Stimulated activated CD8-positive, alpha-beta memory T cell treated with anti-CD3 and anti-CD28 coated beads, Interleukin-2, amount 100 ng/mL, for 1 hour (primary cell): ENCODE measurements at regions not wholly inside any gene's neighbourhood (a gene's known extent, or its start where the extent isn't known, plus 50 kb on each side); places are given as distances from the start of the nearest gene placed in this dataset.

Source experiments
- DNase-seq, 2 donors: peaks; one replicate each; pipeline ENCODE4 v3.0.0-alpha.2; 2020; ENCODE audit warnings: low read depth in 2 of 2

DNA sequence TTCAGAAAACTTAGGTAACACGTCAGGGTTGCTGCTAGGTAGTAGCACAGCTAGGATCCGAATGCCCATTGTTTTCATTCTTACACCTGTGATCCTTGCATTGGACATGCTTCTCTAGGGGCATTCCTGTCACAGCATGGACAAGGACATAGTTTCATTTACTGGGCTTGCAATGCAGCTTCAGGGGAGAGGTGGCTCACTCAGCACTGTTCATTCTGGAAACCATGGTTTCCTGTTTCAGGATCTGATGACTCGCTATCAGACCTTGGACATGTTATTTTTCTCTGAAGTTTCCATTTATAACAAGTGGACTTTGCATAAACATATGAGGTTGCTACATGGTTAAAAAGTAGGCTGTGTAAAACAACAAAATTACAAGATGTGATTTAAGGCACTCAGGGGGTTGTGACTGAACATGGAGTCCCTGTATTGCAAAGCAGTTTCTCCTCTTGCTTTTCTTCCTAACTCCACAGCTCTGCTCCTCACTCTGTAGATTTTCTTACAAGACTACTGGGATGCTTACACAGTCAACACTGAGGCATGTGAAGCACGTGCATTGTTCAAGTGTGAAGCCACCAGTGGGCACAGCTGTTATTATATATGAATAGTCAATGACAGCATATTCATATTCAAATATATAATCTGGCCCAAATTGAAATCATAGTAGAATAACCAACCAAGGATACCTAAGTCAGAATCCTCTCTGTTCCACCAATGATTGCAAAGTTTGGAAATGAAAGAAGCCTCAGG, 66.1 kb upstream of the STK32A start:
- no peak for DNase-seq

GRCh38 chr5:147169399-147169798, 65.4 kb upstream of the STK32A start:
- no peak for DNase-seq

DNA sequence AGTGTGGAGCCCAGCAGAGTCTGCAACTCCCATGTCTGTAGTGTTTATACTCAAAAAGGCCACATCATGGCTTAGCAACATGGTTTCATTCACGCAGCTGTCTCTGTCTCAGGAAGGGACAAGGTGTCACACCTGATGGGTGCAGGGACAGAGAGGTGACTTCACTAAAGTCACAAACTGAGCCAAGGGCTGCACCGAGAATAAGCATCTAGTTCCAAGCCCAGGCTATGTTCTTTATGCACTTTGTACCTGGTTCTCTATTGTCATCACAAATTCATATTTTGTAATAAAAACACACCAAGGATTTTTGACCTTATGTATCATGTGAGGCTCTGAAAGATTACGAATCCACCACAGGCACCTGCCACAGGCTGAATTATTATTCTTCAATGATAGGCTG, 64.9 kb upstream of the STK32A start:
- DNase-seq, result no peak

- no peak for DNase-seq
Observed at GRCh38 chr5:147170603-147171002, 64.2 kb upstream of the STK32A start.

DNA sequence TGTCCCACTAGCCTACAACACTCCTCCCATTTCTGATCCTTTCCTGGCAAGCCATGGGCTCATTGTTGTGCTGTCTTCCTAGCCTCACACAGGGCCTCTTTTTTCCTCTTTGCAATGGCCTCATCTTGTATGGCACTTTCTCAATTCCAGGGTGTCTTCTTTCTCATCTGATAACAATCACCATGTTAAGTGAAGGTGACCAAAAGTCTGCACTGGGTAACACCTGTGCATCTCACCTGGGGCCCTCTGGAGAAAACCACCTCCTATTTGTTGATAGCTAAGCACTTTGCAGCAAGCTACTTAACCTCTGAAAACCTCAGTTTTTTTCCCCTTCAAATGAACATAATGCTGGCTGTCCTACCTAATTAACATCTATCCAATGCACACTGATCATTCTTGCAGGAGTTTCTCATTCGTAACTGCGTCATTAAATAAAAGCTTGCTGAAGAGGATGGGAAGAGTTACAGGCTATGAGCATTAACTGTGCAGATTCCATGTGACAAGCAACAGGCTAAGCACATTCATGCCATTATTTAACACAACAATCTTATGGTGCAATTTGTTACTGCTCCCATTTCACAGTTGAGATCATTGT, 60.1 kb upstream of the STK32A start:
- no peak for DNase-seq

GRCh38 chr5:147175516-147176097, 59.2 kb upstream of the STK32A start:
- DNase-seq, result no peak

GRCh38 chr5:147176422-147176821, 58.4 kb upstream of the STK32A start:
- no peak for DNase-seq

DNA sequence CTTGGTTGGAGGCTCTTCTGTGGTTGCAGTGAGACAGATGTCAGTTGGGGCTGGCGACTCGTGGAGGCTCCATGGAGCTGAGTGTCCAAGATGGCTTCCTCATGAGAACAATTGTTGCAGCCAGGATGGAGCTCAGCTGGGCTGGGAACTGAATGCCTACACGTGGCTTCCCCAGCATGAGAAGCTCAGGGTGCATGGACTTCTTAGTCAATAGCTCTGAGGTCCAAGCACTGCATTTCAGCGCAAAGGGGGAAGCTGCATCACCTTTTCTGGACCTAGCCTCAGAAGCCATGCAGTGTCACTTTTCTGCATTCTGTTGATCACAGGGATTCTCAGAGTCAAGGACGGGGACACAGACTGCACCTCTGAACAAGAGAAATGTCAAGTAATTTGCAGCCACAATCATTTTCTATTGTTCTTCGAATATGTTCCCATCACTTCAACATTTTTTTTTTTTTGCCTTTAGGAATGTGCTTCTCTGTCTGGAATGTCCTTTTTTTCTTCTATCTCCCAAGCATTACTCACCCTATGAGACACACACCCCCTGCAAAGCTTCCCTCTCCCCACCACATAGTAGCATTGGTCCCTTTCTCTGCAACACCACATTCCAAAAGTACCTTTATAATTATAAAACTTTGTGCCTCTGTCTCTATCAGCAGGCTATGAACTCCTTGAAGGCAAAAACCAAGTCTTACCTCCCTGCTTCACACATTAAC, 57.5 kb upstream of the STK32A start:
- no peak for DNase-seq

GRCh38 chr5:147179562-147180147, 55.2 kb upstream of the STK32A start:
- DNase-seq, result no peak

GRCh38 chr5:147180751-147181150, 54.1 kb upstream of the STK32A start:
- DNase-seq, result no peak
